Neural progenitor cell (in vitro differentiated cells): ENCODE measurements at regions not wholly inside any gene's neighbourhood (a gene's known extent, or its start where the extent isn't known, plus 50 kb on each side); places are given as distances from the start of the nearest gene placed in this dataset.

Source experiments
- CTCF ChIP-seq: fragments of 200-600 bp; sonication (generic); IDR thresholded peaks from 2 replicates; pipeline ENCODE4 v1.5.1; 2017; ENCODE audit warnings: antibody characterized with exemption, mild to moderate bottlenecking
- EZH2phosphoT487 ChIP-seq: fragments of 200-600 bp; sonication (generic); IDR thresholded peaks from 2 replicates; pipeline ENCODE4 v1.6.1; 2017; ENCODE audit warnings: antibody characterized with exemption

- TF ChIP-seq CTCF = no peak
- TF ChIP-seq EZH2phosphoT487 = no peak
Measured at GRCh38 chr22:49372111-49372529, 455.6 kb downstream of the BRD1 start.
